Mucosa of descending colon (tissue), 3 donors: ENCODE measurements at regions not wholly inside any gene's neighbourhood (a gene's known extent, or its start where the extent isn't known, plus 50 kb on each side); places are given as distances from the start of the nearest gene placed in this dataset.

Experiments used
- ATAC-seq: fragments of 200-7000 bp; cut with Tn5 transposase; one replicate; pipeline ENCODE4 v1.9.1; 2020; ENCODE audit warnings: mild to moderate bottlenecking, moderate library complexity
- DNase-seq, 3 donors: peaks; one replicate each; pipeline ENCODE4 v3.0.0-alpha.2; 2020
- H3K36me3 ChIP-seq: fragments of 200-600 bp; one replicate; pipeline ENCODE4 v1.8.0; 2021; ENCODE audit warnings: low read depth, mild to moderate bottlenecking
- H3K4me1 ChIP-seq: fragments of 200-600 bp; one replicate; pipeline ENCODE4 v1.8.0; 2021; ENCODE audit warnings: low read depth, mild to moderate bottlenecking
- H3K4me3 ChIP-seq: fragments of 200-600 bp; one replicate; pipeline ENCODE4 v1.8.0; 2021; ENCODE audit warnings: mild to moderate bottlenecking
- H3K9me3 ChIP-seq: fragments of 200-600 bp; one replicate; pipeline ENCODE4 v1.8.0; 2021; ENCODE audit warnings: mild to moderate bottlenecking
- intact Hi-C, 2 donors: fragments of 100-400 bp; cut with DNase I in 1 of 2; cut with micrococcal nuclease in 1 of 2; formaldehyde crosslinking; loops; one replicate each; pipeline versions ENCODE4 v1.11.0 to v1.11.1; 2022; cut with DNase I, micrococcal nuclease
- TF ChIP-seq, protein P1 (sequence below): fragments of 200-600 bp; IDR thresholded peaks from one replicate; pipeline ENCODE4 v1.8.0; 2022; ENCODE audit warnings: antibody characterized with exemption, mild to moderate bottlenecking
- donor health status: DM: no; HTN: no; CAD: no; lungs with moderate emphysema.
- donor health status: DM: no; HTN: no; CAD: no.
- donor health status: DM: no; HTN: yes; CAD: no.

DNA sequence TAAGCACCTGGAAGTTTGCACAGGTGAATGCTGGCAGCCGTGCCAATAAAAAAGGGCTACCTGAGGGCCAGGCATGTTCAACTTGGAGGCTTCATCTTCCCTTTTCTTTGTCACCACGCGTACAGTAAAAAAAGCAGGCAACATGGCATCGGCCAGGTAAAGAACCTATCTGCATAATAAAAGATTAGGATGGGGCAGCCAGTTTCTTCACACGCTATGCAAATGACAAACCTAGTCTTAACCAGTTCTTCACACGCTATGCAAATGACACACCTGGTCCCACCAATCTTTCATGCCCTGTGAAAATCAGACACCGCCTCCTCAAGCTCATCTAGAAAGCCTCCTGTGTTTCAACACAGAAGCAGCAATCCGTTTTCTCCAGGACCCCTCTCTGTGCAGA, 413.4 kb downstream of the HLX start:
- no peaks in the 10 kb centered on the region for H3K4me1 ChIP-seq
- H3K4me3 ChIP-seq: no peak overlapping the region
- intact Hi-C loops: no loop called here
- TF ChIP-seq, protein P1, sequence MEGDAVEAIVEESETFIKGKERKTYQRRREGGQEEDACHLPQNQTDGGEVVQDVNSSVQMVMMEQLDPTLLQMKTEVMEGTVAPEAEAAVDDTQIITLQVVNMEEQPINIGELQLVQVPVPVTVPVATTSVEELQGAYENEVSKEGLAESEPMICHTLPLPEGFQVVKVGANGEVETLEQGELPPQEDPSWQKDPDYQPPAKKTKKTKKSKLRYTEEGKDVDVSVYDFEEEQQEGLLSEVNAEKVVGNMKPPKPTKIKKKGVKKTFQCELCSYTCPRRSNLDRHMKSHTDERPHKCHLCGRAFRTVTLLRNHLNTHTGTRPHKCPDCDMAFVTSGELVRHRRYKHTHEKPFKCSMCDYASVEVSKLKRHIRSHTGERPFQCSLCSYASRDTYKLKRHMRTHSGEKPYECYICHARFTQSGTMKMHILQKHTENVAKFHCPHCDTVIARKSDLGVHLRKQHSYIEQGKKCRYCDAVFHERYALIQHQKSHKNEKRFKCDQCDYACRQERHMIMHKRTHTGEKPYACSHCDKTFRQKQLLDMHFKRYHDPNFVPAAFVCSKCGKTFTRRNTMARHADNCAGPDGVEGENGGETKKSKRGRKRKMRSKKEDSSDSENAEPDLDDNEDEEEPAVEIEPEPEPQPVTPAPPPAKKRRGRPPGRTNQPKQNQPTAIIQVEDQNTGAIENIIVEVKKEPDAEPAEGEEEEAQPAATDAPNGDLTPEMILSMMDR: no peak
- H3K36me3 ChIP-seq: no peaks in the 10 kb centered on the region
- H3K9me3 ChIP-seq: no peaks in the 10 kb centered on the region
- ATAC-seq: no peak
- no peak for DNase-seq

DNA sequence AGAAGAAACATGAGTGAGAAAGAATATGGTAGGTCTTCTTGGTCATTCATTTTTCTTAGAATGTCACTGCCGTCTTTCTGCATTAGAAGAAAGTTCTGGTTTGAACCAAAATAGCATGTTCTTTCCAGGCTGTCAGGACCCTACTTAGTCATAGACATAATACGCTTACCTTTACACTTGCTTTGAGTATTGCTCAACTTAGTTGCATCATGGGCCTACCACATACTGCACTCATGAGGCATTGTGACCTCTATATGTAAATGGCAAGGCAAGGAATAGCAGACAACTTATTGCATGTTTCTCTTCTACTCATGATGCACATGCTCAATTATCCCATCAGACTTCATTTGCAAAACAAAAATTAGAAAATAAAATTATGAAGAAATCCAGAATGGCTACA, 415.0 kb downstream of the HLX start:
- TF ChIP-seq, protein P1: no peak
- Histone ChIP-seq H3K4me3 (no peak overlapping the region), H3K36me3 (no peaks in the 10 kb centered on the region), H3K4me1 (no peaks in the 10 kb centered on the region), H3K9me3 (no peaks in the 10 kb centered on the region)
- ATAC-seq (no peak), DNase-seq (no peak)
- intact Hi-C loops: no loop called here

DNA sequence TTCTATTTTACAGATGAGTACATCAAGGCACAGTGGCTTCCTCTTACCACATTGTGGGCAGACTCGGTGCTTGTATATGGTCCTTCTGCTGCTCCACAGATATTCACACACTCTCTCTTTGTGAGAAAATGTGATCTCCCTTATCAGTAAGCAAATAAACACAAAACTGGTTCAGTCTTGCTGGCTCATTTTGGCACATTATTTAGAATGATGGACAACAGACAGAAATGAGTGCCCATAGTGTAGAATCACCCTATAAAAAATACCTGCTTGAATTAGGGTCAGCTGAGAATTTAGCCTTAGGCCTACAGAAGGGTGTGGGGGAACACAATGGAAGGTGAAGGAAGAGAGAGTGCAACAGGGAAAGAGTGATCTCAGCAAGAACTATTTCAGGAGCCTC, 423.1 kb downstream of the HLX start:
- ATAC-seq: no peak
- Histone ChIP-seq H3K4me3 (no peak overlapping the region), H3K9me3 (no peaks in the 10 kb centered on the region), H3K36me3 (no peaks in the 10 kb centered on the region), H3K4me1 (no peaks in the 10 kb centered on the region)
- no peak for DNase-seq
- intact Hi-C loops: no loop called here
- TF ChIP-seq, protein P1: no peak

DNA sequence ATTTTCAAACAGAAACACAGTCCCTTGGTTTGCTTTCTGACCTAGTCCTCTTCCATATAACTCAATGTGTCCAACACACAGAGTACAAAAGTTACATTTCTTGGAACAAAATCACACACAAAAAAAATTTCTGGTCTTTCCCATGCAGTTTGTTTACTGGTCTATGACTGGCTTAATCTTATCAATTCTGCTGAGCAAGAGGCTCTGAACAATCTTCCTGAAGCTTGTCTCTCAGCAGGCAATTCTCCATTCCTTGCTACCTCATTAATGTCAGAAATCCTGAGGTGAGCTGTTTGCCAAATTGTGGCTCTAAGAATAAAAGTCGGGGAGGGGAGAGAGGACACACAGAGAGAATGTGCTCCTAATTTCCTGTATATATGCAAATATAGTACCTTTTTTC, 423.6 kb downstream of the HLX start:
- ATAC-seq (no peak), DNase-seq (no peak)
- intact Hi-C loops: no loop called here
- TF ChIP-seq, protein P1: no peak
- Histone ChIP-seq H3K4me1 (no peaks in the 10 kb centered on the region), H3K4me3 (no peak overlapping the region), H3K36me3 (no peaks in the 10 kb centered on the region), H3K9me3 (no peaks in the 10 kb centered on the region)

DNA sequence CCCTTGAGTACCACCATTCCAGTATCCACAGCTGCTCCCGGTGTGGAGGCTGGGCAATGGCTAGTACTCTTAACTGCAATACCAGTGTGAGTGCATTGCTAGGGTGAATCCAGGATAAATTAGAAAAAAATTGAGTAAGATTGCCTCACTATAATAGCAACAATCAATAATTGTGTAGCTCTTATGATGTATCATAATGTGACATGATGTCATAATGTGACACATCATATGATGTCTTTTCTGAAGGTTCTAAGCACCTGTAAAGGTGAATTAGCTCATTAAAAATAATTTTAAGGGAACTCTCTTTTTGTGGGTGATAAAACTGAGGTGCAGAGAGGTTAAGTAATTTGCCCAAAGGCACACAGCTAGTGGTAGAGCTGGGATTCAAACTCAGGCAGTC, 424.4 kb downstream of the HLX start:
- DNase-seq: no peak

DNA sequence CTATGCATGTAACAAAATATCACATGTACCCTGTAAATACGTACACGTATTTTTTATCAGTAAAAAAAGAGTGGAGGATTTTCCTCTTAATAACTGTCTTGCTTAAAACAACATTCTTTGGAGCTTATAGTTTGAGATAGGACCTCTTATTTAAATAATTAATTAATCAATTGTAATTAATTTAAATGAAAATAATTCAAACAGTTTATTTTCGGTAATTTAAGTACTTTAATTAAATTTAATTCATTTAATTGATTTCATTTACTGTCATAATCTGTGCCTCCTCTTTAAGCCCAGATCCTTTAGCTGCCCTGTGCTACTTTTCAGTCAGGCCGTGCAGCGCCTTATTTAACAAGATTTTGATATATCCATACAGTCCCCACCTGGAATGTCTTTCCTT, 427.0 kb downstream of the HLX start:
- TF ChIP-seq, protein P1: no peak
- Histone ChIP-seq H3K4me3 (no peak overlapping the region), H3K4me1 (no peaks in the 10 kb centered on the region), H3K36me3 (no peaks in the 10 kb centered on the region), H3K9me3 (no peaks in the 10 kb centered on the region)
- intact Hi-C loops: no loop called here
- DNase-seq: no peak
- no peak for ATAC-seq

More for the DNA sequence above, 424.4 kb downstream of the HLX start:
- intact Hi-C loops: no loop called here
- TF ChIP-seq, protein P1: no peak
- H3K9me3 ChIP-seq: no peaks in the 10 kb centered on the region
- H3K4me1 ChIP-seq: no peaks in the 10 kb centered on the region
- H3K4me3 ChIP-seq: no peak overlapping the region
- no peak for ATAC-seq
- H3K36me3 ChIP-seq: no peaks in the 10 kb centered on the region
